ENCODE measurements at regions not wholly inside any gene's neighbourhood (a gene's known extent, or its start where the extent isn't known, plus 50 kb on each side); places are given as distances from the start of the nearest gene placed in this dataset.

- TF ChIP-seq, protein P1, sequence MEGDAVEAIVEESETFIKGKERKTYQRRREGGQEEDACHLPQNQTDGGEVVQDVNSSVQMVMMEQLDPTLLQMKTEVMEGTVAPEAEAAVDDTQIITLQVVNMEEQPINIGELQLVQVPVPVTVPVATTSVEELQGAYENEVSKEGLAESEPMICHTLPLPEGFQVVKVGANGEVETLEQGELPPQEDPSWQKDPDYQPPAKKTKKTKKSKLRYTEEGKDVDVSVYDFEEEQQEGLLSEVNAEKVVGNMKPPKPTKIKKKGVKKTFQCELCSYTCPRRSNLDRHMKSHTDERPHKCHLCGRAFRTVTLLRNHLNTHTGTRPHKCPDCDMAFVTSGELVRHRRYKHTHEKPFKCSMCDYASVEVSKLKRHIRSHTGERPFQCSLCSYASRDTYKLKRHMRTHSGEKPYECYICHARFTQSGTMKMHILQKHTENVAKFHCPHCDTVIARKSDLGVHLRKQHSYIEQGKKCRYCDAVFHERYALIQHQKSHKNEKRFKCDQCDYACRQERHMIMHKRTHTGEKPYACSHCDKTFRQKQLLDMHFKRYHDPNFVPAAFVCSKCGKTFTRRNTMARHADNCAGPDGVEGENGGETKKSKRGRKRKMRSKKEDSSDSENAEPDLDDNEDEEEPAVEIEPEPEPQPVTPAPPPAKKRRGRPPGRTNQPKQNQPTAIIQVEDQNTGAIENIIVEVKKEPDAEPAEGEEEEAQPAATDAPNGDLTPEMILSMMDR (IDR thresholded peaks at IDR 0.05), result no peak
- TF ChIP-seq POLR2A (IDR thresholded peaks at IDR 0.05), result no peak
Observed at GRCh38 chr4:170884969-170885570, 795.3 kb upstream of the AADAT start.

All from right lobe of liver (tissue), 4 donors.